Tibial nerve (tissue), 4 donors: ENCODE measurements at regions not wholly inside any gene's neighbourhood (a gene's known extent, or its start where the extent isn't known, plus 50 kb on each side); places are given as distances from the start of the nearest gene placed in this dataset.

Experiments
- DNase-seq, 2 donors: peaks; one replicate each; pipeline ENCODE4 v3.0.0-alpha.2; 2019; ENCODE audit warnings: low spot score in 2 of 2
- H3K27ac ChIP-seq, 4 donors: fragments of 200-600 bp; sonication (generic) in 3 of 4; one replicate each; pipeline ENCODE4 v1.5.1; 2017 to 2019; ENCODE audit warnings: mild to moderate bottlenecking in 1 of 4
- H3K27me3 ChIP-seq, 2 donors: fragments of 200-600 bp; sonication (generic) in 1 of 2; one replicate each; pipeline versions ENCODE4 v1.5.1 to v1.6.0; 2017 to 2019
- H3K36me3 ChIP-seq, 3 donors: fragments of 200-600 bp; sonication (generic); one replicate each; pipeline ENCODE4 v1.5.1; 2018 to 2019
- H3K4me1 ChIP-seq, 4 donors: fragments of 200-600 bp; sonication (generic) in 3 of 4; one replicate each; pipeline ENCODE4 v1.5.1; 2017 to 2019
- H3K4me3 ChIP-seq, 4 donors: fragments of 200-600 bp; sonication (generic) in 3 of 4; one replicate each; pipeline ENCODE4 v1.5.1; 2017 to 2019; ENCODE audit warnings: mild to moderate bottlenecking in 1 of 4, moderate library complexity in 1 of 4
- H3K9me3 ChIP-seq, 4 donors: fragments of 200-600 bp; sonication (generic) in 3 of 4; one replicate each; pipeline ENCODE4 v1.5.1; 2017 to 2019
- CTCF ChIP-seq, 5 experiments: fragments of 200-600 bp in 3 of 5; fragments of 450-650 bp in 2 of 5; sonication (generic) in 3 of 5; IDR thresholded peaks; one replicate each; pipeline ENCODE4 v1.5.1; 2016 to 2019; ENCODE audit warnings: antibody characterized with exemption in 5 of 5, mild to moderate bottlenecking in 3 of 5, moderate library complexity in 2 of 5
- EP300 ChIP-seq, 2 donors: sonication (generic); formaldehyde crosslinking; IDR thresholded peaks; one replicate each; pipeline ENCODE4 v1.6.1; 2017; ENCODE audit warnings: antibody characterized with exemption in 2 of 2, mild to moderate bottlenecking in 1 of 2
- POLR2A ChIP-seq, 2 donors: fragments of 450-650 bp; IDR thresholded peaks; one replicate each; pipeline ENCODE4 v1.6.1; 2017; ENCODE audit warnings: antibody characterized with exemption in 2 of 2, mild to moderate bottlenecking in 2 of 2, moderate library complexity in 2 of 2
- WGBS, 2 donors: methylation state at CpG; one replicate each; pipeline ENCODE4 v1.1.5; 2018; 5-methylcytosine and 5-hydroxymethylcytosine counted together

DNA sequence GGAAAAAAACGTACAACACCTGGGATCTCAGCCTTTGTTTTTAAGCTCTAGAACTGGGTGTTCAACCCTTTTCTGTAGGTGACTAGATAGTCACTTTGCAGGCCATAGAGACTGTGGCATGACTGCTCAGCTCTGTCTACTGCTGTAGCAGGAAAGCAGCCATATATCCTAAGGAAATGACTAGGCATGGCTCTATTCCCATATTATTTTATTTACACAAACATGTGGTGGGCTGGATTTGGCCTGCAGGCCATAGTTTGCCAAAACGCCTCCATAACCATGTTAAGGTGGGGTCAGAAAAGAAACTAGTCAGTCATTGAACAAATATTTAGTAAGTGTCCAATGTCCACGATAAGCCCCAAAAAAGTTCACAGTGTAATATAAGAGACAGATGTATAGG lies 452.5 kb downstream of the MCTP2 start:
- Histone ChIP-seq H3K36me3 (no peaks in the 10 kb centered on the region), H3K27me3 (no peaks in the 10 kb centered on the region), H3K4me3 (no peak overlapping the region), H3K9me3 (no peaks in the 10 kb centered on the region), H3K27ac (no peak overlapping the region), H3K4me1 (peaks cover 0 to 3% (median 0%) of the 10 kb centered on the region in 4 donors)
- TF ChIP-seq CTCF (IDR thresholded peaks at IDR 0.05) (no peak), EP300 (IDR thresholded peaks at IDR 0.05) (no peak), POLR2A (IDR thresholded peaks at IDR 0.05) (no peak)
- WGBS, 2 donors, result 63 to 65% methylated on average over 3 of the region's 3 CpGs
- DNase-seq, result no peak

DNA sequence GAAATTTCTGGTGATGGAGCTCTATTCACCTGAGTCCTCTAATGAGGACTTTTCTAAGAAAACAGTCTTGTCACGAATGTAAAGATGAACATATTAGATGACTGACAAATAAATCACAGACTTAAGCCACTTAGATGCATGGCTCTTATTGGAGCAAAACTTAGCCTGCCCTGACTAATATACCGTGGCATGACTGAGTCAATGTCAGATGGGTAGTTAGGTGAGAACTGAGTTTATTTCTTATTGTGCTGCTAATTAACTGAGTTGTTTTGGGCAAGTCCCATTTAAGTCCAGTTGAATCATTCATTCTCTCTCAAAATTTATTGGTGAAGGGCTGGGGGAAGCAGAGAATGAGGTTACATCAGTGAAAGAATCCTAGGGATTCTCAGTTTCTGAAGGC lies 459.8 kb downstream of the MCTP2 start:
- Histone ChIP-seq H3K36me3 (peaks cover 0 to 3% (median 0%) of the 10 kb centered on the region in 3 donors), H3K27me3 (no peaks in the 10 kb centered on the region), H3K9me3 (no peaks in the 10 kb centered on the region), H3K4me1 (peaks cover 0 to 7% (median 0%) of the 10 kb centered on the region in 4 donors), H3K27ac (no peak overlapping the region), H3K4me3 (no peak overlapping the region)
- DNase-seq, result no peak
- TF ChIP-seq EP300 (IDR thresholded peaks at IDR 0.05) (no peak), POLR2A (IDR thresholded peaks at IDR 0.05) (no peak), CTCF (IDR thresholded peaks at IDR 0.05) (no peak)
- 92 to 98% methylated on average over 2 of the region's 2 CpGs for WGBS, 2 donors

DNA sequence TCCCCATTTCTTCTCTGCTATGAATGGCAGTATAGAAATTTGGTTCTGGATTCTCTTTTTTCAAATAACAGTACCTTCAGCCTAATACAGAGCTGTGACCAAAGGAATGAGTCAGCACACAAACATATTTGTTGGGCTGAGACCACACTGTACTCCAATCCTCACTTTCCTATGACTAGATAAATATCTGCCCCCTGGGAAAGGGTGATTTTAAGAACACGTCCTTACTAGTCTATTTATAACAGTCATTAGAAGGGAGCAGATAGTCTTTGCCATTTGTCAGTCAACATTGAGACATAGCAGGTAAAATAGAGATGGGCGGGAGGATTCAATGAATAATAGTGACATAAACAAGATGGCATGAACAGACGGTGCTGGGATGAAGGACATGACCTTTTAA lies 461.3 kb downstream of the MCTP2 start:
- WGBS, 2 donors, result 48 to 58% methylated on average over 3 of the region's 3 CpGs
- Histone ChIP-seq H3K36me3 (peaks cover 0 to 3% (median 0%) of the 10 kb centered on the region in 3 donors), H3K27ac (no peak overlapping the region), H3K9me3 (no peaks in the 10 kb centered on the region), H3K27me3 (no peaks in the 10 kb centered on the region), H3K4me1 (peaks cover 0 to 16% (median 0%) of the 10 kb centered on the region in 4 donors), H3K4me3 (no peak overlapping the region)
- no peak for DNase-seq
- TF ChIP-seq POLR2A (IDR thresholded peaks at IDR 0.05) (no peak), EP300 (IDR thresholded peaks at IDR 0.05) (no peak), CTCF (IDR thresholded peaks at IDR 0.05) (no peak)

- H3K4me1 ChIP-seq, result peaks cover 0 to 13% (median 0%) of the 10 kb centered on the region in 4 donors
- H3K9me3 ChIP-seq, result no peaks in the 10 kb centered on the region
- peaks cover 0 to 3% (median 0%) of the 10 kb centered on the region in 3 donors for H3K36me3 ChIP-seq
- WGBS, 2 donors, result 58 to 62% methylated on average over 4 of the region's 4 CpGs
- H3K27me3 ChIP-seq, result no peaks in the 10 kb centered on the region
- no peak for DNase-seq
- no peak overlapping the region for H3K27ac ChIP-seq
- TF ChIP-seq EP300 (IDR thresholded peaks at IDR 0.05), result peak in 1 of 2 donors; percentile 17
- TF ChIP-seq CTCF (IDR thresholded peaks at IDR 0.05), result no peak
- no peak for TF ChIP-seq POLR2A (IDR thresholded peaks at IDR 0.05)
- H3K4me3 ChIP-seq, result no peak overlapping the region
Observed at GRCh38 chr15:94700211-94700610, 468.9 kb downstream of the MCTP2 start.

DNA sequence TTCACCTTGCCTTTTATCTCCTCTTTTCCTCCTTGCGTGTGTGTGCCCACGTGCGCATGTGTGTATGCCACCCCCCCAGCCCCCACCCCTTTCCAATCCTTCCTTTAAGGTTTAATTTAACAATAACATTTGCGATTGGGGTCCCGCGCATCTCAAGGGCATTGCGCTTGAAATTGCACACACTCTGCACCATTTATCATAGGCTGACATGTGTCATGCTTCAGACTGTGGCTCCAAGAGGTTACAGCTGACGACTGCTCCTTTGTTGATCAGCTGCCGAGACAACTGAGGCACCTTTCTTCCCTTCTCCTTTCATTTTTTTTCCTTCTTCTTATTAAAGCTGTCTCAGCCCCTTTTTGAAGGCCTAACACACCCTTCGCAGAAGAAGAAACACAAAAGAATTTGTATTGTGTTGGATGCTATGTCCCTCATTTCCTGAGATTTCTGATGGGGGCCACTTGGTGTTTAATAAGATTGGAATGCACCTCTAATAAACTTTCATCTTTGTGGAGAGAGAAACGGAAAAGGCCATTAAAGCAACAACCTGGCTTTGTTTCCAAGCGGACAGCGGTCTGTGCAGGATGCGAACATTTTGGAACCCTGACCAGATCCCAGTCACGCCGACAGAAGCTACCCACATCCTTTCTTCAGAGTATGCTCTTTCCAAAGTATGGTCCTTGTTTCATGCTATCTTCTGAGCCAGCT lies 470.1 kb downstream of the MCTP2 start:
- Histone ChIP-seq H3K27me3 (no peaks in the 10 kb centered on the region), H3K9me3 (peaks cover 0 to 3% (median 0%) of the 10 kb centered on the region in 4 donors), H3K4me3 (no peak overlapping the region), H3K27ac (no peak overlapping the region), H3K4me1 (peaks cover 0 to 13% (median 0%) of the 10 kb centered on the region in 4 donors), H3K36me3 (no peaks in the 10 kb centered on the region)
- 85 to 86% methylated on average over 16 of the region's 16 CpGs for WGBS, 2 donors
- DNase-seq, result no peak
- TF ChIP-seq POLR2A (IDR thresholded peaks at IDR 0.05) (no peak), EP300 (IDR thresholded peaks at IDR 0.05) (no peak), CTCF (IDR thresholded peaks at IDR 0.05) (no peak)
